ENCODE measurements at regions not wholly inside any gene's neighbourhood (a gene's known extent, or its start where the extent isn't known, plus 50 kb on each side); places are given as distances from the start of the nearest gene placed in this dataset.

GRCh38 chrX:116272861-116273260, 102.3 kb downstream of the AGTR2 start:
- H3K27ac Mint-ChIP-seq, result no peak overlapping the region
- H2AFZ ChIP-seq (ENCODE audit: insufficient read depth, low read depth, low read length, poor library complexity, severe bottlenecking), result no peak overlapping the region
- no peaks in the 10 kb centered on the region for H3K79me2 ChIP-seq (ENCODE audit: insufficient read depth, low read length)

GRCh38 chrX:116276261-116276660, 105.7 kb downstream of the AGTR2 start:
- peak overlapping the region in 1 of 7 donors; percentile 33 for H3K27ac Mint-ChIP-seq
- no peak overlapping the region for H3K4me2 ChIP-seq (replicated peaks; ENCODE audit: extremely low read depth, low read length, poor library complexity, severe bottlenecking)
- no peaks in the 10 kb centered on the region for H3K9me3 ChIP-seq (replicated peaks in 1 of 2; ENCODE audit: control insufficient read depth in 1 of 2, insufficient read depth in 1 of 2, low read length in 2 of 2)
- intact Hi-C loops (cut with micrococcal nuclease), result no loop called here
- DNase-seq, result no peak
- no peaks in the 10 kb centered on the region for H3K79me2 ChIP-seq (ENCODE audit: insufficient read depth, low read length)
- H3K36me3 ChIP-seq (replicated peaks in 1 of 2; ENCODE audit: control insufficient read depth in 1 of 2, insufficient read depth in 2 of 2, low read length in 2 of 2), result no peaks in the 10 kb centered on the region
- peaks cover 0 to 3% (median 0%) of the 10 kb centered on the region in 7 donors for H3K9me3 Mint-ChIP-seq
- no peaks in the 10 kb centered on the region for H3K27me3 ChIP-seq (ENCODE audit: control insufficient read depth in 2 of 2, insufficient read depth in 2 of 2, low read length in 2 of 2)
- no peak overlapping the region for H3K27ac ChIP-seq (ENCODE audit: low read depth in 1 of 2, low read length in 2 of 2)
- H3K36me3 Mint-ChIP-seq, result no peaks in the 10 kb centered on the region
- H2AFZ ChIP-seq (ENCODE audit: insufficient read depth, low read depth, low read length, poor library complexity, severe bottlenecking), result no peak overlapping the region
- H3K4me3 ChIP-seq (replicated peaks in 1 of 3; ENCODE audit: low read depth in 2 of 3, low read length in 3 of 3), result no peak overlapping the region
- no peaks in the 10 kb centered on the region for H3K4me1 ChIP-seq (ENCODE audit: control insufficient read depth in 1 of 2, insufficient read depth in 2 of 2, low read length in 2 of 2)
- no peaks in the 10 kb centered on the region for H3K27me3 Mint-ChIP-seq (ENCODE audit: low read depth in 3 of 3)
- no peak overlapping the region for H3K9ac ChIP-seq (ENCODE audit: insufficient read depth, low read length, poor library complexity, severe bottlenecking)
- no peak for TF ChIP-seq CTCF (IDR thresholded peaks at IDR 0.05)
- no peak overlapping the region for H3K4me3 Mint-ChIP-seq
- no peaks in the 10 kb centered on the region for H3K4me1 Mint-ChIP-seq
- no CpG with 5 or more reads among the region's 1 CpG for WGBS (ENCODE audit: insufficient coverage)
- no peaks in the 10 kb centered on the region for H4K20me1 ChIP-seq (ENCODE audit: insufficient read depth, low read length)

More at GRCh38 chrX:116272861-116273260, 102.3 kb downstream of the AGTR2 start:
- H4K20me1 ChIP-seq (ENCODE audit: insufficient read depth, low read length), result no peaks in the 10 kb centered on the region
- H3K9me3 Mint-ChIP-seq, result peaks cover 0 to 3% (median 0%) of the 10 kb centered on the region in 7 donors
- no peaks in the 10 kb centered on the region for H3K36me3 Mint-ChIP-seq
- DNase-seq, result no peak
- intact Hi-C loops (cut with micrococcal nuclease), result no loop called here
- H3K27ac ChIP-seq (ENCODE audit: low read depth in 1 of 2, low read length in 2 of 2), result no peak overlapping the region
- no peaks in the 10 kb centered on the region for H3K9me3 ChIP-seq (replicated peaks in 1 of 2; ENCODE audit: control insufficient read depth in 1 of 2, insufficient read depth in 1 of 2, low read length in 2 of 2)
- no peaks in the 10 kb centered on the region for H3K36me3 ChIP-seq (replicated peaks in 1 of 2; ENCODE audit: control insufficient read depth in 1 of 2, insufficient read depth in 2 of 2, low read length in 2 of 2)
- no peaks in the 10 kb centered on the region for H3K27me3 Mint-ChIP-seq (ENCODE audit: low read depth in 3 of 3)
- no peak overlapping the region for H3K4me3 Mint-ChIP-seq
- H3K9ac ChIP-seq (ENCODE audit: insufficient read depth, low read length, poor library complexity, severe bottlenecking), result no peak overlapping the region
- H3K27me3 ChIP-seq (ENCODE audit: control insufficient read depth in 2 of 2, insufficient read depth in 2 of 2, low read length in 2 of 2), result no peaks in the 10 kb centered on the region
- H3K4me1 ChIP-seq (ENCODE audit: control insufficient read depth in 1 of 2, insufficient read depth in 2 of 2, low read length in 2 of 2), result no peaks in the 10 kb centered on the region
- no peak overlapping the region for H3K4me2 ChIP-seq (replicated peaks; ENCODE audit: extremely low read depth, low read length, poor library complexity, severe bottlenecking)
- TF ChIP-seq CTCF (IDR thresholded peaks at IDR 0.05), result no peak
- H3K4me3 ChIP-seq (replicated peaks in 1 of 3; ENCODE audit: low read depth in 2 of 3, low read length in 3 of 3), result no peak overlapping the region
- no peaks in the 10 kb centered on the region for H3K4me1 Mint-ChIP-seq

All from CD14-positive monocyte (primary cell).